Activated CD8-positive, alpha-beta memory T cell treated with anti-CD3 and anti-CD28 coated beads for 24 hours (primary cell): ENCODE measurements at regions not wholly inside any gene's neighbourhood (a gene's known extent, or its start where the extent isn't known, plus 50 kb on each side); places are given as distances from the start of the nearest gene placed in this dataset.

Experiments used
- DNase-seq: peaks from one replicate; pipeline ENCODE4 v3.0.0-alpha.2; 2020

DNA sequence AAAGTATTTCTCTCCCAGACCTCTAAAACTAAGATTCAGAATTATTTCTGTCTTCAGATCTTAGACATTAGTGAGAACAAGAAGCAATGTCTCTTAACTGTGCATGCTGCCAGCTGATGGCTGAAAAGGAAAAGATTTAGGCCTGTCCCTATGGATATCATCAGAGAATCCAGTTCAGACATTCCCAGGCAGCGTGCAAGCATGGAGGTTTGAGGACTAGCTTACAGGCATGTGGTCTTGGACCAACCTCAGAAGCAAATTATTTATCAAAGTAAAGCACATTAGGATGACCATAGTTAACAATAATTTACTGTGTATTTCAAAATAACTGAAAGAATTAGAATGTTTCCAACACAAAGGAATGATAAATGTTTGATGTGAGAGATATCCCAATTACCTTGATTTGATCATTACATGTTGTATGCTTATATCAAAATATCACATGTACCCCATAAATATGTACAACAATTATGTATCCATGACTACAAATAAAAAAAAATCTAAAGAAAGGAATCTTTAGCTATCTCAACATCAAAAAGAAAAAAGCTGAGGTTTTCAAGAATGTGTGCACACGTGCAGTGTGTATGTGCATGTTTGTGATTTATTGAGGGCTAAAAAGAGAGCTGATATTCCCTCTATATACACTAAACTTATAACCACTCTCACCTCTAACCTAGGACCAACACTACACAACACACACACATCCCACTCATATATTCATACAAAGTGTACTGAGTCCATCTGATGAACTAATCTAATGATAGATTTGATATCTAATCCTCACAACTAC is 108.9 kb upstream of the THBS1 start:
- DNase-seq, result no peak

GRCh38 chr15:39472621-39473297 is 108.1 kb upstream of the THBS1 start:
- no peak for DNase-seq

DNA sequence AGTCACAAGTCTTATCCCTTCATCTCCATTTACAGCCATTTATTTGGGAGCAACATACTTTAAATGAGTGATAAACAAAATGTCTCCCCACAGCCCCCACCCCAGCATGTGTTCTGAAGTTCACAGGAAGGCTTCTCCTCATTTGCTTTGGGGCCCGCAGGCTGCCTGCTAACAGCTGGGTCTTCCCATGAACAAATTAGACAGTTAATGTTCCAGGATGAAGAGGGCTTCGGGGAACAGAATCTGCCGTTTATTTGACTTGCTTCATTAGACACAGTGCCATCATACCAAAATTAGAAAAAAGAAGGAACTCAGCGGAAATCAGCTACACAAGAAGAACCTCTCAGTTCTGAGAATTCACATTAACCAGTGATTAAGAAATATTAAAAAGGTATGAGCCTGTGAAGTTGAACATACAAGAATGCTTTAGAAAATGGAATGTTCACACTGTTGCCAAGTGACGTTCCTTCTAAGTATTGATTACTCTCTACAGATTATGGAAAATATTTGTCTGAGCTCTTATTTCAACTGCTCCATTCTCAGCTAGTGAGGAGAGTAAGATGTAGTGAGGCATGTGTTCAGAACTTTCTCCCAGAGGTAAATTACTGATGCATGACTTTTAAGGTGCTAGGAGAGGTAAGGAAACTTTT is 107.5 kb upstream of the THBS1 start:
- no peak for DNase-seq

GRCh38 chr15:39474657-39475056 is 106.2 kb upstream of the THBS1 start:
- no peak for DNase-seq

- DNase-seq, result no peak
Observed at GRCh38 chr15:39478996-39479395, 101.9 kb upstream of the THBS1 start.

DNA sequence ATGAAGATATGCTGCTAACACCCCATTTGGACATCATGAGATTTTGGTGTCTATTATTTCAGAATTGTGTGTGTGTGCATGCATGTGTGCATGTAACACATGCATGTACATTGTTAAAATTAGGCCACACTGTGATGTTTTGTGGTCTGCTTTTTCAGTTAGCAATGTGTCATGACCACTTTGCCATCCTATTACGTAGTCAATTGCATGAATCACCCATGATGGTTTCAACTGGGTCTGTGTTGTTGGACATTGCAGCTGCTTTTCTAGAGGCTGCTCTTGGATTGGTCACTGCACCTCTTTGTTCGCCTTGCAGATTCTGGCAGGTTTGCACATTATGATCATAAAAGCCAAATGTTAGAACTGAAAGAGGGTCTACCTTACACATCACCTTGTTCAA is 101.0 kb upstream of the THBS1 start:
- DNase-seq, result no peak

DNA sequence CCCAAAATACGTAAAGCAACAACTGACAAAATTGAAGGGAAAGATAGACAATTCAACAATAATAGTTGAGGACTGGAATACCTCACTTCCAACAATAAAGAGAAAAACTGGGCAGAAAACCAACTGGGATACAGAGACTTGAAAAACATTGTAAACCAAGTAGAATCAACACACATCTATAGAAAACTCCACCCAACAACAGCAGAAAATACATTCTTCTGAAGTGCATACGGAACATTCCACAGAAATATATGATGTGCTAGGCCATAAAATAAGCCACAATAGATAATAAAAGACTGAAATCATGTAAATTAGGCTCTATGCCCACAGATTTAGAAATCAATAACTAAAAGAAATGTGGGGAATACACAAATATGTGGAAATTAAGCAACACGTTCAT is 98.4 kb upstream of the THBS1 start:
- no peak for DNase-seq

DNA sequence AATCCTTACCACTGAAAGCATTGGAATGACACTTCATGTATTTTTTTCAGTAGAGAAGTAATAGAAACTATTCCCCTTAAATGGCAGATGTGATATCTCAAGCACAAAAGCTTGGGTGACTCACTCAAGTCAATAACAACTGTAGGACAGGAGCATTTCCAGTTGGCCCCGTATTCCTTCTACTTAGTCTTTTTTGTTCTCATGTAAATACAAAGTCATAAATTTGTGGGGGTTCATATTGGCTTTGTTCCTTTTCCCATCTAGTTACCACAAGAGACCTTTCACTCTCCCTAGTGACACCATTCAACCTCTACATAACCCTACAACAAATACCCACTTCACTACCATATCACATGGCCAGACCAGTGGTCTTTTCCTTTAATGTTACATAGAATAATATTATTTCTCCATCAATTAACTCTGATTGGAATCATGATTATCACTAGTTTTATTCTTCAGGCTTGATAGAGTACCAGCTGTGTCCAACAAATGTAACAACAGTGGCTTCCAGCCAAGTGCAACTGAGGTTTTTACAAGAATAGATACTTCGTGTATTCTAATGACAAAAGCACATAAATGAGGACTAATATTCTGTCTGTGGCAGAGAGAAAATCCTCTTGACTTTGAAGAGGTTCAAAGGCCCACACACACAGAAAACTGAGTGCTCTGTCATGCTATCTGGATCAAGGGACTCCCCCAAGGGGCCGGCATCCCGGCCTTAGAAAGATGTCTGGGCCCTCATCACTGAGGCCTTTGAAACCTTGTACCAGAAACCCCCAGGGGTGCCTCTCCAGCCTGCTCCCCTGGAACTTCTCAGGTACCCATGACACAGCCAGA is 94.0 kb upstream of the THBS1 start:
- no peak for DNase-seq

DNA sequence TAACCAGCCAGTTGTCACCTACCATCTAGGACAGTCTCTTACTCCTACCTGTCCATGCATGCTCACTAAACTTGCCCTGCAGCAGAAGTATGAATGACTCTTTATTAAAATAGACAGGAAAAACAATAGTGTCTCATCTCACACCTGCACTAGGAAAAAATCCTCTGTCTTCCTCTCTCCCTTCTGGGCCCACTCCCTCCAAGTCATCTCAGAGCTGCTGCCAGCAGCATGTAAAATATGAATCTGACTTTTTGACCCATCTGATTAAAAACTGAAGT is 93.5 kb upstream of the THBS1 start:
- DNase-seq, result no peak

GRCh38 chr15:39488516-39488915 is 92.4 kb upstream of the THBS1 start:
- no peak for DNase-seq

DNA sequence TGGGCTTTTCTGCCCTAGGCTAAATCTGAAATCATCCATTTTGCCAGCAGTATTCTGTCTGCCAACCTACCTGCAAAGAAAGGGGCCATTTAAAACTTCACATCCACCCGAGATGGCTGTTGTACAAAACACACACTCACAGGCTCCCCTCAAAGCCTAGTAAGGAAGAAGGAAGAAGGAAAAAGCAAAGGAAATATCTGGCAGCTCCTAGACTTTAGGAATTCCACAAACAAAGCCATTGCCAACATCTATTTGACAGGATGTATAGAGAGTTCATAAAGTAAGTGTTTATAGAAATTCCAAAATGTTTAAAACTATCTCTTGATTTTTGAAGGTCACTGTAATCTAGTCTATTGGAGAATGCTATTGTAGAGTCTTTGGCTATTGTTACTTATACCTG is 91.9 kb upstream of the THBS1 start:
- no peak for DNase-seq

DNA sequence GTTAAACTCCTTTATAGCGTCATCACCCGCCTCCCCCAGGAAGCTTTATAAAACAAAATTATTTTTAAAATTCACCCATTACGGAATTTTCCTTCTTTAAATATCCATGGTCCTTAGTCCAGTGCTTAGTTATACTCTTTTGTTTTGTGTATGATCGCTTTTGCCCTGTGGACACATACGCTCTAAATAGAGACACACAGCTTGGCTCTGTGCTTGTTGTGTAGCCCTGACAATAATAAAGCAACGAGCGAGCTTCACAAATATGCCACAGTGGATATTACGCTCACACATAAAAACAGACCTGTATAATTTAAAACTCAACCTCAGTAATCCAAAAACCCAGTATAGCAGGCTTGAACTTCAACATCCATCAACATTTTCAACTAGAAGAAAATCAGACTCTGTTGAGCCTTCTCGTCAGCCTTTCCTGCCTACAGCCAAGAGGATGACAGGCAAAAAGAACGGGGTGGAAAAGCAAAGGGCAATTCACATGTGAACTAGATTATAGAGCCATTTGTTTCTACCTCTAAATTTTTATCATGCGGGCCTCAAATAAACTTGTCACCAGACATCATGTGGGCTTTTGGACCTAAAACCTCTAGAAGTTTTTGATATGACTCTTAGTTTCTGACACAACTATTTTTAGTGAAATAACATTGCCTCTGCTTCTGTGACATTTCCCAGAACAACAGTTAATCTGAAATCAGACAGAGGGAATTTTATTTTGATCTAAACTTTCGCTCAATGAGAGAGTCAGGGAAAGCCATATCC is 89.6 kb upstream of the THBS1 start:
- no peak for DNase-seq

- DNase-seq, result no peak
Observed at GRCh38 chr15:39491886-39492490, 88.9 kb upstream of the THBS1 start.

DNA sequence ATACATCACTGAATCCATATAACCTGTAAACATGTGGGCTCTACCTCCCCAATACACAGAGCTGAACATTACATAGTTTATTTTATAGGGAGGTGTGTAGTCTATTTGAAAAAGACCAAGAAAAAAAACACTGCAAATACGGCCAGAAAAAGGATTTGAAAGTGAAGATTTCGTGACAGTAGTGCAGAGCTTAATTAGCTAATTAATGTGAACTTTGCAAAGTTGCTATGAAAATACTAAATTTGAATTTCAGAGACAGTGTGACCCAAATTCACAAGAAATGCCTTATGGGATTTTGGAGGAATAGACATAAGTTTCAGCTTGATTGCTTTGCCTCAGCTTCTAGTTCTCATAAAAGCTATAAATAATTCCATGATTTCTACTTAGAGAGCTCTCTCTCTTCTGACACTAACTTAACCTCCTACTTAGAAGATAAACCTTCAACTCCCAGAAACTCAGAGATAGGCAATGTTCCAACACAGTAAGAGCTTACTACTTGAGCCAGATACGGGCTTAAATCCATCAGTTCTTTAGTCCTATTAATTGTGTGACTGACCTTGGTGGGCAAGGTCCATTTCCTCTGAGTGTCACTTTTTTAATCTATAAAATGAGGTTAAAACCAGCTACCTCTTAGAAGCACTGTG is 87.3 kb upstream of the THBS1 start:
- DNase-seq, result no peak

DNA sequence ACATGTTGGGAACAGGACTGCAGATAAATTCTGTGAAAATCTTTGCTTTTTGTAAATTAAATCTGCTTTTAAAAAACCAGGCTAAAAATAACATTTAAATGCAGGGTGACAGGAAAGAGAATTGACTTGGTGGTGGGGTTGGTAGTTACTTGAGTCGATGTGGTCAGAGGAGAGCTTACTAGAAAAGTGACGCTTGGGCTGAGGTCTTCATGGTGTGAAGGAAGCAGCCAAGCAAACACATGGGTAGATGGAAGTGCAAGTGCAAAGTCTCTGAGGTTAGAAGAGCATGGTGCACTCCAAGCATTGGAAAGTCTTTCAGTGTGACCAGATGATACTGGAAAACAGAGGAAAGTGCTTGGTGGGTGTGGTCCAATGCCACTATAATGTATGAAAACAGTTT is 86.4 kb upstream of the THBS1 start:
- DNase-seq, result no peak

DNA sequence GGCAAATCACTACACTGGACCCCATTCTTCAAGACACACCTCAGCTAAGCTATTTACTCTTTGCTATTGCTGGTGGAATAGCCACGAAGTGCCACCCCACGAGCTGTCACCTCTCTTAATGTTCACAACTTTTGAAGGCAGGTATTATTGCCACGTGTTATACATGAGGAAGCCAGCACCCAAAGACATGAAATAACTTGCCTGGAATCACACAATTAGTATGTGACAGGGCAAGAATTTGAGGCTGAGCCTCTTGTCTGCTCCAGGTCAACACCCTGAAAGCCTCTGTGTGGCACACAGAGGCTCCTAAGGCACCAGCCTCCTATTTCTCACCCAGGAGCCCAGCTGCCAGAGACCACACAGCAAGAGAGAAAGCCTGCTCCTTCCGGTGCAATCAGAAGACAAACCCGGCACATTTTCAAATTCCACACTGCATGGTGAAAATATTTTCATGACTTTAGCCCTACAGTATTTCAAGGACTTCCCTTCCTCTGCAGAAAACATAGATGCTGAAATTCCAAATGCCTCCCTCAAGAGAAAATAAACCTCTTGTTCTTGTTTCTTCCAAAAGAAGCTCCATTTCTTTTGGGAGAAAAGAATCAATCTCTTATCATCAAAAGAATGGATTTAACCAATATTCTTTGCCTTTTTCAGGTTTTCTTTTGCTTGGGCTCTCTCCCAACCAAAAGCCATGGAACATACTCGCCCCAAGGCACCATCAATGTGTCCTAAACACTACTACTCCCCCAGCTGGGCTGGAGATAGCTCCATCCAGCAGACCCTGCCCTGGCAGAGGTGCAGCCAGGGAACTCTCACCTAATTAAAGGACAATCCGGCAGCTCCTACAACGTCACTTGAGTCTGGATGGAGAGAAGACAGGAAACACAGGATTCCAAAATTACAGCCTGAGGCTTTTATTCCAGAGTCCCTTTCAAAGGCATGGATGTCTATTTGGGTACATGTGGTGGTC is 84.7 kb upstream of the THBS1 start:
- DNase-seq, result no peak

- DNase-seq, result no peak
Observed at GRCh38 chr15:39497016-39497758, 83.7 kb upstream of the THBS1 start.

DNA sequence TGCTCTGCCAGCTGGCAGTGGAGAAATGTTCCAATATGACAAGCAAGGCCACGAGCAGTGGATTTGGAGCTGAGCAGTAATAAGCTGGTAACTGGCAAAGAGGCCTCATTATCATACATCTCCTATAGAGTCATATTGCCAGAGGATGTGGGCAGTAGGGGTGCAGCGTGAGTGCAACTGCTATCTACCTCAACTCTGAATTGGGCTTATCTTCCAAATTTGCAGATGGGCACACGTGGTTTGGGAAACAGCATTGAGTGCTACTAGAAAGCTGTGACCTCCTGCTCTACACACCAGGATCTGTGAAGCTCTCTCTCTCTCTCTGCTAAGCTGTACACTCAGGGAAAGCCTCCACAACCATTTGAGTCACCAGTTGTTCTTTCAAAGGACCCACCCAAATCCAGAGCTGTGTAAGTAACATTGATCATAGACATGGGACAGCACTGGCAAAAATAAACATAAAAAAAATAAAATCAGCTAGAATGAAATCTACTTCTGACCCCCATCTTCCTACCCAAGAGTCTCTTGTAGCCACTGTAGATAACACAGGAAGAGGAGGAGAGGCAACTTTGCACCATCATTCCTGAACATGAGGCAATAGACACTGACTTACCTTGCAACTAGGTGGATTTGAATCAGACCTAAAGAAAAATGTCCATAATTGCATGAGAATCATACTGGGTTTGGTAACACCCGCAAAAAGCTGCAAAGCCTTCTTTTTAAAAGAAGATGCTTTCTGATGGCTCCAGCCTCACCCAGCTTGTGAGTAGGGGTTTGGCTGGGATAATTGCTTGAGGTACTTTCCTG is 82.9 kb upstream of the THBS1 start:
- no peak for DNase-seq

- no peak for DNase-seq
Observed at GRCh38 chr15:39498629-39499028, 82.2 kb upstream of the THBS1 start.
